ENCODE measurements at regions not wholly inside any gene's neighbourhood (a gene's known extent, or its start where the extent isn't known, plus 50 kb on each side); places are given as distances from the start of the nearest gene placed in this dataset.

DNA sequence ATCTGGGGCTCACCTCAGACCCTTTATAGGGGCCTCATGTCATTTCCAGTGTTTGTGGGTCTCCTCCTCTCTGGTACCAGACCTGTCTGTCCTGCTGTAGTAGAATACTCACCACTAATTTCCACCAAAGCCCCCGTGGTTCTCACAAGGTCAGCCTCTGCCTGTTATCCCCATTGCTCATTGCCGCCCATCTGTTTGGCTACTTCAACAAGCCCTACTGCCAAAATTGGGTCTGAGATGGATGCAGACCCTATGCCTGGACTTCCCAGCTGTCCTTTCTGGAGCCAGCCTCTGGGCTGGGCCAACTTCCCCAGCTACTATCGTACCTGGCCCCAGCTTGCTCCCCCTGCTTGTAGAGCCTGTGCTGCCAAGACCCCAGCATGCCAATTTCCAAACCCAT, 152.1 kb upstream of the ISX start:
- TF ChIP-seq, protein P1, sequence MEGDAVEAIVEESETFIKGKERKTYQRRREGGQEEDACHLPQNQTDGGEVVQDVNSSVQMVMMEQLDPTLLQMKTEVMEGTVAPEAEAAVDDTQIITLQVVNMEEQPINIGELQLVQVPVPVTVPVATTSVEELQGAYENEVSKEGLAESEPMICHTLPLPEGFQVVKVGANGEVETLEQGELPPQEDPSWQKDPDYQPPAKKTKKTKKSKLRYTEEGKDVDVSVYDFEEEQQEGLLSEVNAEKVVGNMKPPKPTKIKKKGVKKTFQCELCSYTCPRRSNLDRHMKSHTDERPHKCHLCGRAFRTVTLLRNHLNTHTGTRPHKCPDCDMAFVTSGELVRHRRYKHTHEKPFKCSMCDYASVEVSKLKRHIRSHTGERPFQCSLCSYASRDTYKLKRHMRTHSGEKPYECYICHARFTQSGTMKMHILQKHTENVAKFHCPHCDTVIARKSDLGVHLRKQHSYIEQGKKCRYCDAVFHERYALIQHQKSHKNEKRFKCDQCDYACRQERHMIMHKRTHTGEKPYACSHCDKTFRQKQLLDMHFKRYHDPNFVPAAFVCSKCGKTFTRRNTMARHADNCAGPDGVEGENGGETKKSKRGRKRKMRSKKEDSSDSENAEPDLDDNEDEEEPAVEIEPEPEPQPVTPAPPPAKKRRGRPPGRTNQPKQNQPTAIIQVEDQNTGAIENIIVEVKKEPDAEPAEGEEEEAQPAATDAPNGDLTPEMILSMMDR (IDR thresholded peaks at IDR 0.05): no peak
- no peak for TF ChIP-seq POLR2A (IDR thresholded peaks at IDR 0.05)

All from testis (tissue), 2 donors.